NB4 (cell line): ENCODE measurements at regions not wholly inside any gene's neighbourhood (a gene's known extent, or its start where the extent isn't known, plus 50 kb on each side); places are given as distances from the start of the nearest gene placed in this dataset.

Experiments
- DNase-seq: peaks from one replicate; pipeline ENCODE4 v3.0.0; 2010; ENCODE audit warnings: low read depth
- H3K4me3 ChIP-seq: one replicate; pipeline ENCODE4 v1.5.1; 2011; ENCODE audit warnings: mild to moderate bottlenecking, low read depth, low read length, moderate library complexity
- CTCF ChIP-seq: IDR thresholded peaks from one replicate; pipeline ENCODE4 v1.5.1; 2012; ENCODE audit warnings: low read depth, low read length
- MAX ChIP-seq: IDR thresholded peaks from 2 replicates; pipeline ENCODE4 v1.6.1; 2011; ENCODE audit warnings: low read depth, low read length
- MYC ChIP-seq: IDR thresholded peaks from 2 replicates; pipeline ENCODE4 v1.6.1; 2011; ENCODE audit warnings: low read depth, low read length
- POLR2A ChIP-seq: IDR thresholded peaks from 2 replicates; pipeline ENCODE4 v1.6.1; 2011; ENCODE audit warnings: mild to moderate bottlenecking; ENCODE audit not compliant: insufficient read length; ENCODE audit errors: extremely low read depth

- no peak for DNase-seq
- H3K4me3 ChIP-seq = no peak overlapping the region
- TF ChIP-seq CTCF (no peak), MYC (no peak)
These were observed 66.2 kb upstream of the XCR1 start for GRCh38 chr3:46093327-46093942.

GRCh38 chr3:46092702-46093080 lies 65.4 kb upstream of the XCR1 start:
- no peak overlapping the region for H3K4me3 ChIP-seq
- peak; percentile 84 for DNase-seq
- TF ChIP-seq POLR2A (no peak), CTCF (no peak), MYC (peak; percentile 28; the same call in 1 of the 2 replicates), MAX (no peak; the same call in 1 of the 2 replicates)

GRCh38 chr3:46091741-46092701 lies 64.7 kb upstream of the XCR1 start:
- peak; percentile 86 for DNase-seq
- TF ChIP-seq MYC (no peak), CTCF (no peak), POLR2A (no peak), MAX (no peak)
- H3K4me3 ChIP-seq = no peak overlapping the region

- DNase-seq = peak; percentile 64
- TF ChIP-seq CTCF (no peak), POLR2A (no peak), MYC (no peak), MAX (no peak)
- H3K4me3 ChIP-seq = no peak overlapping the region
These were observed 63.8 kb upstream of the XCR1 start for GRCh38 chr3:46091046-46091445.

GRCh38 chr3:46090161-46090591 lies 62.9 kb upstream of the XCR1 start:
- H3K4me3 ChIP-seq = no peak overlapping the region
- TF ChIP-seq CTCF (no peak), MAX (no peak), MYC (no peak), POLR2A (no peak)
- DNase-seq = peak; percentile 64
